ENCODE measurements at regions not wholly inside any gene's neighbourhood (a gene's known extent, or its start where the extent isn't known, plus 50 kb on each side); places are given as distances from the start of the nearest gene placed in this dataset.
"Not testable (repeated sequence)": the region's sequence is repeated elsewhere in the genome, so short reads cannot be mapped to it uniquely, and the experiment has no call there.

GRCh38 chrX:55142206-55142918 lies 53.5 kb downstream of the PAGE2 start:
- no peak for DNase-seq

GRCh38 chrX:55142919-55143310 lies 54.1 kb downstream of the PAGE2 start:
- no peak for DNase-seq

- DNase-seq, result no peak
Observed at GRCh38 chrX:55143621-55144020, 54.8 kb downstream of the PAGE2 start.

GRCh38 chrX:55144697-55145096 lies 55.9 kb downstream of the PAGE2 start:
- no peak for DNase-seq

GRCh38 chrX:55149242-55149641 lies 60.4 kb downstream of the PAGE2 start:
- no peak for DNase-seq

- DNase-seq, result no peak
Observed at GRCh38 chrX:55151199-55151598, 62.4 kb downstream of the PAGE2 start.

- DNase-seq, result no peak
Observed at GRCh38 chrX:55159551-55159950, 60.6 kb upstream of the PAGE5 start.

GRCh38 chrX:55160685-55161552 lies 59.2 kb upstream of the PAGE5 start:
- DNase-seq, result peak; percentile 79

- no peak for DNase-seq
Observed at GRCh38 chrX:55161581-55161980, 58.6 kb upstream of the PAGE5 start.

GRCh38 chrX:55163171-55163570 lies 57.0 kb upstream of the PAGE5 start:
- no peak for DNase-seq

- not testable (repeated sequence) for DNase-seq
Observed at GRCh38 chrX:55165026-55165425, 55.1 kb upstream of the PAGE5 start.

GRCh38 chrX:55167124-55167803 lies 52.9 kb upstream of the PAGE5 start:
- DNase-seq, result no peak

- DNase-seq, result no peak
Observed at GRCh38 chrX:55167901-55168300, 52.2 kb upstream of the PAGE5 start.

- DNase-seq, result no peak
Observed at GRCh38 chrX:55169782-55170181, 50.4 kb upstream of the PAGE5 start.

Measured in NCI-H774 (cell line).